GM12891 (cell line): ENCODE measurements at regions not wholly inside any gene's neighbourhood (a gene's known extent, or its start where the extent isn't known, plus 50 kb on each side); places are given as distances from the start of the nearest gene placed in this dataset.

ENCODE experiments used
- POLR2A ChIP-seq: IDR thresholded peaks from 2 replicates; pipeline ENCODE4 v1.6.1; 2011; ENCODE audit warnings: low read depth, low read length, control low read depth
- POLR2AphosphoS5 ChIP-seq: IDR thresholded peaks from 2 replicates; pipeline ENCODE4 v1.6.1; 2011; ENCODE audit warnings: low read depth, low read length, control low read depth

DNA sequence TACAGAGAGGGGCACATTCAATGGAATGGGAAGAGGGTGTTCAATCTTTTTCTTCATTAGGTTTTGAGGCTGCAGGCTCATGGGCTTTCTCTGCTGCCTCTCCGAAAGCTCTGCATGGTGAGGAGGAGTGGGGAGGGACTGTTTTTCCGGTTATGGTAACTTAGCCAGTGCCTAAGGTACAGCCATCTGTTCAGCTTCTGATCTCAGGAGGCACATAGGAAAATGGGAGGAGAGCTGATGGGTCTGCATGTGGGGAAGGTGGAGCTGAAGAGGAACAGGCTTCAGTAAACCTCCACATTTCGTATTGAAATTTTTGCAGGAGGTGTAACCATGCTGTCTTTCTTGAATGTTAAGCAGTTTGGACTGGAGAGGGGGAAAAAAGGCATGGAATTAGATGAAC, 1020.4 kb upstream of the WWC1 start:
- TF ChIP-seq POLR2A (no peak), POLR2AphosphoS5 (no peak)
